ENCODE measurements at regions not wholly inside any gene's neighbourhood (a gene's known extent, or its start where the extent isn't known, plus 50 kb on each side); places are given as distances from the start of the nearest gene placed in this dataset.
"Not testable (repeated sequence)": the region's sequence is repeated elsewhere in the genome, so short reads cannot be mapped to it uniquely, and the experiment has no call there.

DNA sequence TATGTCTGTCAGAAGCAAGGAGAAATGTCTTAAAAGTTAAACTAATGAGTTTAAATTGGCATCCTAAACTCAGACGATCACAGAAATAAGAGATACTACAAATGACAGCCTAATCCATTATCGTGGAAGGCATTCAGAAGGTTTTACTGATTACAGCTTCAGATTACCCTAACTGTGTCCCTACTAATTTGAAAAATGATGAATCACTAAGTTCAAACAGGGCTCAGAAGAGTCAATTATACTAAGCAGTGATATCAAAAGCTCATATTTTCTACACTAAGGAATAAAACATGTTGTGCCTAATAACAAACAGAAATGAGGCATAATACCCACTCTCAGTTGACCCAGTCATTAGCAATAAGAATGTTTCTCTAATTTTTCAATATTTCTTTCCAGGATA is 152.0 kb upstream of the NRBF2 start:
- no peaks in the 10 kb centered on the region for H3K36me3 Mint-ChIP-seq (ENCODE audit: low read depth, unreplicated experiment)
- TF ChIP-seq, protein P1, sequence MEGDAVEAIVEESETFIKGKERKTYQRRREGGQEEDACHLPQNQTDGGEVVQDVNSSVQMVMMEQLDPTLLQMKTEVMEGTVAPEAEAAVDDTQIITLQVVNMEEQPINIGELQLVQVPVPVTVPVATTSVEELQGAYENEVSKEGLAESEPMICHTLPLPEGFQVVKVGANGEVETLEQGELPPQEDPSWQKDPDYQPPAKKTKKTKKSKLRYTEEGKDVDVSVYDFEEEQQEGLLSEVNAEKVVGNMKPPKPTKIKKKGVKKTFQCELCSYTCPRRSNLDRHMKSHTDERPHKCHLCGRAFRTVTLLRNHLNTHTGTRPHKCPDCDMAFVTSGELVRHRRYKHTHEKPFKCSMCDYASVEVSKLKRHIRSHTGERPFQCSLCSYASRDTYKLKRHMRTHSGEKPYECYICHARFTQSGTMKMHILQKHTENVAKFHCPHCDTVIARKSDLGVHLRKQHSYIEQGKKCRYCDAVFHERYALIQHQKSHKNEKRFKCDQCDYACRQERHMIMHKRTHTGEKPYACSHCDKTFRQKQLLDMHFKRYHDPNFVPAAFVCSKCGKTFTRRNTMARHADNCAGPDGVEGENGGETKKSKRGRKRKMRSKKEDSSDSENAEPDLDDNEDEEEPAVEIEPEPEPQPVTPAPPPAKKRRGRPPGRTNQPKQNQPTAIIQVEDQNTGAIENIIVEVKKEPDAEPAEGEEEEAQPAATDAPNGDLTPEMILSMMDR (IDR thresholded peaks at IDR 0.05; ENCODE audit: unreplicated experiment), result no peak
- no peaks in the 10 kb centered on the region for H3K27me3 Mint-ChIP-seq (ENCODE audit: unreplicated experiment)
- H3K27ac Mint-ChIP-seq (ENCODE audit: unreplicated experiment), result no peak overlapping the region
- peaks cover 3% of the 10 kb centered on the region for H3K4me1 Mint-ChIP-seq (ENCODE audit: unreplicated experiment)
- no peak for DNase-seq (ENCODE audit: low spot score)
- H3K9me3 Mint-ChIP-seq (ENCODE audit: unreplicated experiment), result no peaks in the 10 kb centered on the region
- no peak overlapping the region for H3K4me3 Mint-ChIP-seq (ENCODE audit: unreplicated experiment)

DNA sequence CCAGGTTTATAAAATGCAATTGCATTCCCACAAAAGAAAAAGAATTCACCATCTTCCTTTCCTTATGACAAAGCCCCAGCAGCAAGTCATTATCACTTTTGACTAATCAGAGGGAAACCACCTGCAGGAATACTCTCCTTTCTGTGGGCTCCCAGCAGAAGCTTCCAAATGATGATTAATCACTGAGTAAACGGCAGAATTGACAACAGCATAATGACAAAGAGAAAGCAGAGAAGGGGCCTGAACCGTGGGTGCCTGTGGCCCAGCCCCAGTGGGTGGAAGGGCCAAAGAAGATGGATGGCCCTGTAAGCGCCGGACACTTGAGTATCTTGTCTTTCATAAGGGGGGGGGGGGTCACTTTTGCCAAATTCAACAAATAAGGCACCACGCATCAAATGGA is 152.4 kb upstream of the NRBF2 start:
- TF ChIP-seq, protein P1 (IDR thresholded peaks at IDR 0.05; ENCODE audit: unreplicated experiment), result no peak
- no peak overlapping the region for H3K27ac Mint-ChIP-seq (ENCODE audit: unreplicated experiment)
- H3K36me3 Mint-ChIP-seq (ENCODE audit: low read depth, unreplicated experiment), result no peaks in the 10 kb centered on the region
- H3K9me3 Mint-ChIP-seq (ENCODE audit: unreplicated experiment), result no peaks in the 10 kb centered on the region
- H3K4me3 Mint-ChIP-seq (ENCODE audit: unreplicated experiment), result no peak overlapping the region
- no peaks in the 10 kb centered on the region for H3K27me3 Mint-ChIP-seq (ENCODE audit: unreplicated experiment)
- DNase-seq (ENCODE audit: low spot score), result no peak
- H3K4me1 Mint-ChIP-seq (ENCODE audit: unreplicated experiment), result peaks cover 3% of the 10 kb centered on the region

DNA sequence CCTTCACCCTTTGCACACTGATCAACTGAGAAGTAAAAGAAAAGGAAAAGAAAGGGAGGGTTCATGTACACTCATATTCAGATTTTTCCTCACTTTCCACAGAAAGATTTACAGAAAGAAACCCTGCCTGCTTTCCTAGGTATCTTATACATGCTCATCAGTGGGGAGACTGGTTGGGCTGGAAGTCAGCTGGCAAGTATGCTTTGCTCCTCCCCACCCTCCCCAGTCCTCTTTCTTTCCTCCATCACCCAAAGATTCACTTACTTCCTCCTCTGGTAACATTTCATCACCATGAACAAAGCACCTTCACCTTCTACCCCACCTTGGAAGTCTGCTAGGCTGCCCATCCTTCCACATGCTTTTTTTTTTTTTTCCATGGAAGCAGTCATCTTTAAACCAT is 153.2 kb upstream of the NRBF2 start:
- no peak overlapping the region for H3K27ac Mint-ChIP-seq (ENCODE audit: unreplicated experiment)
- TF ChIP-seq, protein P1 (IDR thresholded peaks at IDR 0.05; ENCODE audit: unreplicated experiment), result no peak
- H3K27me3 Mint-ChIP-seq (ENCODE audit: unreplicated experiment), result no peaks in the 10 kb centered on the region
- H3K4me3 Mint-ChIP-seq (ENCODE audit: unreplicated experiment), result no peak overlapping the region
- no peaks in the 10 kb centered on the region for H3K9me3 Mint-ChIP-seq (ENCODE audit: unreplicated experiment)
- no peaks in the 10 kb centered on the region for H3K36me3 Mint-ChIP-seq (ENCODE audit: low read depth, unreplicated experiment)
- DNase-seq (ENCODE audit: low spot score), result no peak
- peaks cover 2% of the 10 kb centered on the region for H3K4me1 Mint-ChIP-seq (ENCODE audit: unreplicated experiment)

DNA sequence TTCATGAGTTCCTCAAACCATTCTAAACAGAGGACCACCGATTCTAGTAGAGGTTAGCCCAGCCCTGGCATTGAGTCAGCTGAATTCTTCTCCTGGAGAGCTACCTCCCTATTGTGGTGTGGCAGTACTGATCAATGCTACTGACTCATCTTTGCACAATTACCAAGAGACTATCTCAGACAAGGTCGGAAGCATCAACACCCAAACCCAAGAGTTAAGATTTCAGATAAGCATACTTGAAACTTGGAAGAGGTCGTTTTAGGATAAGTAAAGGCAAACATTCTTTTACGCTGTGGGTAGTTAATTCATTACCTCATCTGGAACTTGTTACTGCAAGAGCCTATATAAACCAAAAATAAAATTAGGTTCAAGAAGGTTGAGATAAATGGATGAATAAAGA is 154.6 kb upstream of the NRBF2 start:
- H3K9me3 Mint-ChIP-seq (ENCODE audit: unreplicated experiment), result no peaks in the 10 kb centered on the region
- H3K4me1 Mint-ChIP-seq (ENCODE audit: unreplicated experiment), result no peaks in the 10 kb centered on the region
- DNase-seq (ENCODE audit: low spot score), result no peak
- TF ChIP-seq, protein P1 (IDR thresholded peaks at IDR 0.05; ENCODE audit: unreplicated experiment), result no peak
- no peaks in the 10 kb centered on the region for H3K27me3 Mint-ChIP-seq (ENCODE audit: unreplicated experiment)
- H3K36me3 Mint-ChIP-seq (ENCODE audit: low read depth, unreplicated experiment), result no peaks in the 10 kb centered on the region
- no peak overlapping the region for H3K4me3 Mint-ChIP-seq (ENCODE audit: unreplicated experiment)
- no peak overlapping the region for H3K27ac Mint-ChIP-seq (ENCODE audit: unreplicated experiment)

DNA sequence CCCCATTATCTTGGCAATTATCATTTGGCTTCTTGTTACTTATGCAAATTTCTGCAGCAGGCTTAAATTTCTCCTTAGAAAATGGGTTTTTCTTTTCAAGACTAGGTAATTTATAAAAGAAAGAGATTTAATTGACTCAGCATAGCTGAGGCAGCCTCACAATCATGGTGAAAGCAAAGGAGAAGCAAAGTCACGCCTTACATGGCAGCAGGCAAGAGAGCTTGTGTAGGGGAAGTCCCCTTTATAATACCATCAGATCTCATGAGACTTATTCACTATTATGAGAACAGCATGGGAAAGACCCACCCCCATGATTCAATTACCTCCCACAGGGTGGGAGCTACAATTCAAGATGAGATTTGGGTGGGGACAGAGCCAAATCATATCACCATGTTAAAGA is 158.3 kb upstream of the NRBF2 start:
- H3K27me3 Mint-ChIP-seq (ENCODE audit: unreplicated experiment); H3K9me3 Mint-ChIP-seq (ENCODE audit: unreplicated experiment); H3K27ac Mint-ChIP-seq (ENCODE audit: unreplicated experiment); DNase-seq (ENCODE audit: low spot score); H3K36me3 Mint-ChIP-seq (ENCODE audit: low read depth, unreplicated experiment); H3K4me1 Mint-ChIP-seq (ENCODE audit: unreplicated experiment): not testable (repeated sequence)
- H3K4me3 Mint-ChIP-seq (ENCODE audit: unreplicated experiment), result peak overlapping the region; percentile 4

DNA sequence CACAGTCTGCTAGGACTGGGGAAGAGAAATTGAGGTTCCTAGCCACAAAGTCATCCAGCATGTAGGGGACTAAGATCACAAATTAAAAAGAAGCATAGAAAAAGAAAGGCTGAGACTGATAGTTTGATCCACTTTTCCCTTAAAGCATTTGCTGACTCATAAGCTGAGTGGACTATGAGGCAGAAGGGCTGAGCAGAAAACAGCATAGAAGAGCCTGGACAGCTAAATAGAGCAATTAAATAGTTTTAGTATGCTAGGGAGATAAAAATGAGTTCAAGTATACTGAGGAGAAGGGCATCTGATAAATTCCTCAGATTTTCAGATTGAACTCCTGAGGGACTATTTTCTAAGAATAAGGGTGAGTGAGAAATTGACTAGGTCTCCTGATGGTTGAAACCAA is 155.9 kb upstream of the EGR2 start:
- Mint-ChIP-seq H3K9me3 (ENCODE audit: unreplicated experiment) (no peaks in the 10 kb centered on the region), H3K36me3 (ENCODE audit: low read depth, unreplicated experiment) (no peaks in the 10 kb centered on the region), H3K4me3 (ENCODE audit: unreplicated experiment) (no peak overlapping the region), H3K27ac (ENCODE audit: unreplicated experiment) (no peak overlapping the region), H3K4me1 (ENCODE audit: unreplicated experiment) (no peaks in the 10 kb centered on the region), H3K27me3 (ENCODE audit: unreplicated experiment) (no peaks in the 10 kb centered on the region)
- TF ChIP-seq, protein P1 (IDR thresholded peaks at IDR 0.05; ENCODE audit: unreplicated experiment), result no peak
- no peak for DNase-seq (ENCODE audit: low spot score)

All from endothelial cell (in vitro differentiated cells).